MCF 10A (cell line): ENCODE measurements at regions not wholly inside any gene's neighbourhood (a gene's known extent, or its start where the extent isn't known, plus 50 kb on each side); places are given as distances from the start of the nearest gene placed in this dataset.

Experiments
- BruUV-seq: library from RNA; stranded (reverse); fragments of 400-500 nt; replicated peaks from 2 replicates; lab custom pipeline; 2021; lab: Mats Ljungman, UMichigan
- CTCF ChIA-PET: fragments of 300-600 bp; sonication (Branson Sonifier 250); formaldehyde crosslinking; extraction: SDS; loops from one replicate; lab custom pipeline; 2021; ENCODE audit warnings: antibody characterized with exemption, inconsistent platforms; lab: Yijun Ruan, JAX
- POLR2A ChIA-PET: fragments of 300-600, 350-650 bp; sonication (Branson Sonifier 250); formaldehyde crosslinking; extraction: SDS; loops from one replicate; lab custom pipeline; 2020; ENCODE audit warnings: antibody characterized with exemption, inconsistent platforms; lab: Yijun Ruan, JAX
- DNase-seq: peaks from one replicate; pipeline ENCODE4 v3.0.0-alpha.2; 2018; ENCODE audit not compliant: unreplicated experiment
- H3K27ac Mint-ChIP-seq: one replicate; pipeline ENCODE4 v1.8.0; 2022; ENCODE audit warnings: mild to moderate bottlenecking, low read depth, mixed read lengths; ENCODE audit not compliant: unreplicated experiment
- H3K27me3 Mint-ChIP-seq: one replicate; pipeline ENCODE4 v1.8.0; 2022; ENCODE audit warnings: mixed read lengths; ENCODE audit not compliant: insufficient read depth, unreplicated experiment
- H3K36me3 Mint-ChIP-seq: one replicate; pipeline ENCODE4 v1.8.0; 2022; ENCODE audit warnings: mild to moderate bottlenecking, moderate library complexity, mixed read lengths; ENCODE audit not compliant: insufficient read depth, unreplicated experiment
- H3K4me1 Mint-ChIP-seq: one replicate; pipeline ENCODE4 v1.8.0; 2022; ENCODE audit warnings: mixed read lengths; ENCODE audit not compliant: insufficient read depth, unreplicated experiment
- H3K4me3 Mint-ChIP-seq: one replicate; pipeline ENCODE4 v1.8.0; 2022; ENCODE audit warnings: mild to moderate bottlenecking, moderate library complexity, mixed read lengths; ENCODE audit not compliant: unreplicated experiment
- H3K9me3 Mint-ChIP-seq: one replicate; pipeline ENCODE4 v1.8.0; 2022; ENCODE audit warnings: mixed read lengths; ENCODE audit not compliant: unreplicated experiment
- CTCF ChIP-seq: fragments of 200-600 bp; IDR thresholded peaks from one replicate; pipeline ENCODE4 v1.8.0; 2022; ENCODE audit warnings: antibody characterized with exemption, mild to moderate bottlenecking; ENCODE audit not compliant: unreplicated experiment
- intact Hi-C: fragments of 100-400 bp; cut with micrococcal nuclease; formaldehyde crosslinking; loops from 2 replicates; pipeline ENCODE4 v1.14.1; 2022

- BruUV-seq, result no TSS peak
- intact Hi-C loops, result no loop called here
- no peak for DNase-seq
- Mint-ChIP-seq H3K4me3 (no peak overlapping the region), H3K4me1 (no peaks in the 10 kb centered on the region), H3K27me3 (no peaks in the 10 kb centered on the region), H3K27ac (no peak overlapping the region), H3K9me3 (no peaks in the 10 kb centered on the region), H3K36me3 (no peaks in the 10 kb centered on the region)
- no peak for TF ChIP-seq CTCF
- CTCF ChIA-PET, result no interaction called here
- POLR2A ChIA-PET, result no interaction called here
These were observed 477.1 kb downstream of the IGSF11 start for GRCh38 chr3:118557513-118557912.

- DNase-seq, result no peak
- no TSS peak for BruUV-seq
These were observed 475.4 kb downstream of the IGSF11 start for GRCh38 chr3:118559286-118559685.

GRCh38 chr3:118564800-118565199, 469.8 kb downstream of the IGSF11 start:
- H3K9me3 Mint-ChIP-seq, result peaks cover 10% of the 10 kb centered on the region
- POLR2A ChIA-PET, result no interaction called here
- BruUV-seq, result no TSS peak
- CTCF ChIA-PET, result no interaction called here
- H3K27ac Mint-ChIP-seq, result no peak overlapping the region
- no peak for DNase-seq
- TF ChIP-seq CTCF, result no peak
- H3K36me3 Mint-ChIP-seq, result no peaks in the 10 kb centered on the region
- intact Hi-C loops, result no loop called here
- no peaks in the 10 kb centered on the region for H3K4me1 Mint-ChIP-seq
- H3K27me3 Mint-ChIP-seq, result no peaks in the 10 kb centered on the region
- H3K4me3 Mint-ChIP-seq, result no peak overlapping the region

More at GRCh38 chr3:118559286-118559685, 475.4 kb downstream of the IGSF11 start:
- intact Hi-C loops, result no loop called here
- Mint-ChIP-seq H3K4me3 (no peak overlapping the region), H3K36me3 (no peaks in the 10 kb centered on the region), H3K9me3 (no peaks in the 10 kb centered on the region), H3K4me1 (no peaks in the 10 kb centered on the region), H3K27ac (no peak overlapping the region), H3K27me3 (no peaks in the 10 kb centered on the region)
- no peak for TF ChIP-seq CTCF
- ChIA-PET CTCF (no interaction called here), POLR2A (no interaction called here)

- H3K9me3 Mint-ChIP-seq, result peaks cover 3% of the 10 kb centered on the region
- intact Hi-C loops, result no loop called here
- no TSS peak for BruUV-seq
- H3K27me3 Mint-ChIP-seq, result no peaks in the 10 kb centered on the region
- ChIA-PET POLR2A (no interaction called here), CTCF (no interaction called here)
- H3K4me1 Mint-ChIP-seq, result no peaks in the 10 kb centered on the region
- H3K36me3 Mint-ChIP-seq, result no peaks in the 10 kb centered on the region
- TF ChIP-seq CTCF, result no peak
- no peak overlapping the region for H3K4me3 Mint-ChIP-seq
- no peak overlapping the region for H3K27ac Mint-ChIP-seq
- no peak for DNase-seq
These were observed 460.7 kb downstream of the IGSF11 start for GRCh38 chr3:118573912-118574311.
